Stimulated activated CD8-positive, alpha-beta memory T cell treated with anti-CD3 and anti-CD28 coated beads, Interleukin-7, amount 100 ng/mL, for 24 hours (primary cell): ENCODE measurements at regions not wholly inside any gene's neighbourhood (a gene's known extent, or its start where the extent isn't known, plus 50 kb on each side); places are given as distances from the start of the nearest gene placed in this dataset.
"Not testable (repeated sequence)": the region's sequence is repeated elsewhere in the genome, so short reads cannot be mapped to it uniquely, and the experiment has no call there.

ENCODE experiments used
- DNase-seq: peaks from one replicate; pipeline ENCODE4 v3.0.0-alpha.2; 2020; ENCODE audit warnings: low read depth

GRCh38 chr21:24509131-24509530 lies 1098.2 kb downstream of the MRPL39 start:
- DNase-seq: no peak

GRCh38 chr21:24486973-24487372 lies 1120.3 kb downstream of the MRPL39 start:
- no peak for DNase-seq

- not testable (repeated sequence) for DNase-seq
These were observed 1123.9 kb downstream of the MRPL39 start for GRCh38 chr21:24483361-24483760.

GRCh38 chr21:24470852-24471251 lies 1136.4 kb downstream of the MRPL39 start:
- DNase-seq: no peak

GRCh38 chr21:24456358-24456757 lies 1150.9 kb downstream of the MRPL39 start:
- no peak for DNase-seq

GRCh38 chr21:24450119-24450518 lies 1157.2 kb downstream of the MRPL39 start:
- no peak for DNase-seq

- DNase-seq: no peak
These were observed 1161.8 kb downstream of the MRPL39 start for GRCh38 chr21:24445517-24445916.

GRCh38 chr21:24444736-24445135 lies 1162.5 kb downstream of the MRPL39 start:
- DNase-seq: no peak

GRCh38 chr21:24436236-24436635 lies 1171.0 kb downstream of the MRPL39 start:
- DNase-seq: no peak

- no peak for DNase-seq
These were observed 1178.6 kb downstream of the MRPL39 start for GRCh38 chr21:24428591-24429199.

GRCh38 chr21:24424776-24425175 lies 1182.5 kb downstream of the MRPL39 start:
- DNase-seq: no peak

GRCh38 chr21:24423546-24423945 lies 1183.7 kb downstream of the MRPL39 start:
- no peak for DNase-seq

- no peak for DNase-seq
These were observed 1186.6 kb downstream of the MRPL39 start for GRCh38 chr21:24420689-24421088.

- not testable (repeated sequence) for DNase-seq
These were observed 1187.6 kb downstream of the MRPL39 start for GRCh38 chr21:24419641-24420040.

GRCh38 chr21:24418671-24419070 lies 1188.6 kb downstream of the MRPL39 start:
- no peak for DNase-seq

GRCh38 chr21:24411429-24411828 lies 1195.9 kb downstream of the MRPL39 start:
- no peak for DNase-seq

GRCh38 chr21:24403221-24403620 lies 1204.1 kb downstream of the MRPL39 start:
- no peak for DNase-seq

- DNase-seq: no peak
These were observed 1211.9 kb downstream of the MRPL39 start for GRCh38 chr21:24395320-24395923.

- DNase-seq: peak; percentile 1
These were observed 1232.1 kb downstream of the MRPL39 start for GRCh38 chr21:24375201-24375600.

GRCh38 chr21:24372506-24372905 lies 1234.8 kb downstream of the MRPL39 start:
- DNase-seq: no peak

- DNase-seq: no peak
These were observed 1237.5 kb downstream of the MRPL39 start for GRCh38 chr21:24369746-24370145.

GRCh38 chr21:24369278-24369677 lies 1238.0 kb downstream of the MRPL39 start:
- DNase-seq: no peak

- DNase-seq: no peak
These were observed 1239.3 kb downstream of the MRPL39 start for GRCh38 chr21:24367936-24368335.

GRCh38 chr21:24353492-24353891 lies 1253.8 kb downstream of the MRPL39 start:
- no peak for DNase-seq
